Vagina (tissue), 2 donors: ENCODE measurements at regions not wholly inside any gene's neighbourhood (a gene's known extent, or its start where the extent isn't known, plus 50 kb on each side); places are given as distances from the start of the nearest gene placed in this dataset.

ENCODE experiments used
- DNase-seq, 2 donors: peaks; one replicate each; pipeline ENCODE4 v3.0.0-alpha.2; 2017; ENCODE audit errors: extremely low spot score in 2 of 2
- H3K27ac ChIP-seq: fragments of 200-600 bp; sonication (generic); one replicate; pipeline ENCODE4 v1.5.1; 2019
- H3K27me3 ChIP-seq: fragments of 200-600 bp; sonication (generic); one replicate; pipeline ENCODE4 v1.5.1; 2019
- H3K36me3 ChIP-seq, 2 donors: fragments of 200-600 bp; sonication (generic); one replicate each; pipeline ENCODE4 v1.5.1; 2017 to 2019
- H3K4me1 ChIP-seq: fragments of 200-600 bp; sonication (generic); one replicate; pipeline ENCODE4 v1.5.1; 2019
- H3K4me3 ChIP-seq, 2 donors: fragments of 200-600 bp; sonication (generic); 1 replicate in 1 of 2; 2 replicates in 1 of 2; pipeline ENCODE4 v1.5.1; 2016 to 2019
- H3K9me3 ChIP-seq: fragments of 200-600 bp; sonication (generic); one replicate; pipeline ENCODE4 v1.5.1; 2019
- POLR2A ChIP-seq, 2 donors: fragments of 450-650 bp; IDR thresholded peaks; one replicate each; pipeline ENCODE4 v1.6.1; 2017; ENCODE audit warnings: antibody characterized with exemption in 2 of 2, mild to moderate bottlenecking in 2 of 2, moderate library complexity in 2 of 2
- POLR2AphosphoS5 ChIP-seq, 2 donors: sonication (generic); formaldehyde crosslinking; IDR thresholded peaks; one replicate each; pipeline ENCODE4 v1.9.0; 2017; ENCODE audit warnings: antibody characterized with exemption in 2 of 2, mild to moderate bottlenecking in 2 of 2, low read depth in 1 of 2; ENCODE audit not compliant: insufficient read depth in 1 of 2
- intact Hi-C: fragments of 100-400 bp; cut with DNase I; formaldehyde crosslinking; loops from one replicate; pipeline ENCODE4 v1.15.1; 2023
- TF ChIP-seq, protein P1 (sequence below), 3 experiments: fragments of 450-650 bp in 2 of 3; fragments of 200-600 bp in 1 of 3; sonication (generic) in 1 of 3; IDR thresholded peaks; one replicate each; pipeline ENCODE4 v1.5.1; 2017 to 2019; ENCODE audit warnings: antibody characterized with exemption in 3 of 3, mild to moderate bottlenecking in 2 of 3, moderate library complexity in 2 of 3

DNA sequence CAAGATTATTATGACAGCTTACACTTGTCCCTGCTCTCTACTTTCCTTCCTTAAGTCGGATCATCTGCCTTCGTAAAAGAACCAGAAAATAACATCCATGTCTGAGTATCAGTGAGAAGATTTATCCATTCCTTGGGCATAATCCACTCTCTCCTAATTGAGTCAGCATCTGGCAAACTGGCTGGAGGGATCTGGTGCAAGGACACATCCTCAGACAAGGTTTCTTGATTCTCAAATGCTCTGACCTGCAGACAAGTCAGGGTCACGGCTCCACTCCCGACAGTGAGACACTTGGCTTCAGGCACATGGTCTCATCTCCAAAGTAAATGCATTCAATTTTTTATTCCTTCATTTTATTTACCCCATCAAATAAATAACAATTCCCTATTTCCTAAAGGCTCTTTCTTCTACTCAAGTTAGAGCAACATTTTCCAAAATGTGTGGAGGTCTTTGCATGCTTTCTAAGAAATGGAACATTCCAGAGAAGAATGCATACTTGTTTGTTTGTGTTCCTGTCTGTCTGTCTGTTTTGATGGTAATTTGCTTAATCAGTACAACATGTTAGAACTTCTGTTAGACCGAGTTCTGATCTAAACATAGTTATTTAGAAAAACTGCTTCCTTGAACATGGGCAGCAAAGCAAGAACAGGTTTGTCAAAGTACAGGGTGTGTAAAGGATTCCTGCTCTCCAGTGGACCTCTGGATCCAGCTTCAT is 246.9 kb downstream of the IRS1 start:
- no peak overlapping the region for H3K4me3 ChIP-seq
- intact Hi-C loops = no loop called here
- no peak for DNase-seq
- H3K36me3 ChIP-seq = no peaks in the 10 kb centered on the region
- peaks cover 6% of the 10 kb centered on the region for H3K4me1 ChIP-seq
- H3K27ac ChIP-seq = no peak overlapping the region
- H3K9me3 ChIP-seq = no peaks in the 10 kb centered on the region
- H3K27me3 ChIP-seq = no peaks in the 10 kb centered on the region
- TF ChIP-seq, protein P1, sequence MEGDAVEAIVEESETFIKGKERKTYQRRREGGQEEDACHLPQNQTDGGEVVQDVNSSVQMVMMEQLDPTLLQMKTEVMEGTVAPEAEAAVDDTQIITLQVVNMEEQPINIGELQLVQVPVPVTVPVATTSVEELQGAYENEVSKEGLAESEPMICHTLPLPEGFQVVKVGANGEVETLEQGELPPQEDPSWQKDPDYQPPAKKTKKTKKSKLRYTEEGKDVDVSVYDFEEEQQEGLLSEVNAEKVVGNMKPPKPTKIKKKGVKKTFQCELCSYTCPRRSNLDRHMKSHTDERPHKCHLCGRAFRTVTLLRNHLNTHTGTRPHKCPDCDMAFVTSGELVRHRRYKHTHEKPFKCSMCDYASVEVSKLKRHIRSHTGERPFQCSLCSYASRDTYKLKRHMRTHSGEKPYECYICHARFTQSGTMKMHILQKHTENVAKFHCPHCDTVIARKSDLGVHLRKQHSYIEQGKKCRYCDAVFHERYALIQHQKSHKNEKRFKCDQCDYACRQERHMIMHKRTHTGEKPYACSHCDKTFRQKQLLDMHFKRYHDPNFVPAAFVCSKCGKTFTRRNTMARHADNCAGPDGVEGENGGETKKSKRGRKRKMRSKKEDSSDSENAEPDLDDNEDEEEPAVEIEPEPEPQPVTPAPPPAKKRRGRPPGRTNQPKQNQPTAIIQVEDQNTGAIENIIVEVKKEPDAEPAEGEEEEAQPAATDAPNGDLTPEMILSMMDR (IDR thresholded peaks at IDR 0.05) = no peak

DNA sequence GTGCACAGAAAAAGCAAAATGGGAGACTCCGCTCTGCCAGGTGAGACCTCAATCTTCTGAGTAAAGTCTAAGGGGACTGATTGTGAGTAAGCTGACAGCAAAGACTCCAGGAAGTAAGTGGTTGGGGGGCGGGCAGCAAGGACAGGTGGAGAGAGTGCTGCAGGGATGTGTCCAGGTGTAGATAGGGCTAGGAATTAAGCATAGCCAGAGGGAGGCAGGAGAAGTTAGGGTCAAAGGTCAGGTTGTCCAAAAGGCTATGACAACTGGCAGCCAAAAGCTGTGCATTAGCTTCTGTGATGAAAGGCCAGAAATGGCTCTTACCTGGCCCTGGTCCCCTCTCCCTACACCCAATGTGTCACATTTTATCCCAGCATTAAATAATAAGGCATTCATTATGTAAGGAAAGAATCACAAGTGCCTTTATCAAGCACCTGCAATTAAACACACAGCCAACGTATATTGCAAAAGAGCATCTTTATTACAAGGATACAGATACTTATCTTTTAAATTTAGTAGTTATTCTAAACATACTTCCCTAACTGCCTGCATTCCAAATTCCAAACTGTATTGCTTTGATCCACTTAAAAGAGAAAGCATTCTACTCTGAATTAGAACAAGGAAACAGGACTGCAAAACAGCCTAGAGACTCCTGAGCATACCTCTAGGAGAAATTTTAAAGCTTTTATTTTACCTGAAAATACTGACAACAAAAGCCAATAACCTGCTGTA is 247.9 kb downstream of the IRS1 start:
- Histone ChIP-seq H3K27ac (no peak overlapping the region), H3K36me3 (no peaks in the 10 kb centered on the region), H3K4me1 (peaks cover 6% of the 10 kb centered on the region), H3K4me3 (no peak overlapping the region), H3K27me3 (no peaks in the 10 kb centered on the region), H3K9me3 (no peaks in the 10 kb centered on the region)
- intact Hi-C loops = no loop called here
- no peak for DNase-seq
- TF ChIP-seq, protein P1 (IDR thresholded peaks at IDR 0.05) = no peak
- TF ChIP-seq POLR2AphosphoS5 (IDR thresholded peaks at IDR 0.05; ENCODE audit: insufficient read depth in 1 of 2, low read depth in 1 of 2) (no peak), POLR2A (IDR thresholded peaks at IDR 0.05) (no peak)

GRCh38 chr2:226550801-226551200 is 248.8 kb downstream of the IRS1 start:
- H3K4me1 ChIP-seq = peaks cover 6% of the 10 kb centered on the region
- H3K27ac ChIP-seq = no peak overlapping the region
- H3K36me3 ChIP-seq = no peaks in the 10 kb centered on the region
- intact Hi-C loops = no loop called here
- H3K4me3 ChIP-seq = no peak overlapping the region
- H3K9me3 ChIP-seq = no peaks in the 10 kb centered on the region
- TF ChIP-seq POLR2A (IDR thresholded peaks at IDR 0.05) (no peak), POLR2AphosphoS5 (IDR thresholded peaks at IDR 0.05; ENCODE audit: insufficient read depth in 1 of 2, low read depth in 1 of 2) (no peak)
- TF ChIP-seq, protein P1 (IDR thresholded peaks at IDR 0.05) = no peak
- DNase-seq = no peak
- H3K27me3 ChIP-seq = no peaks in the 10 kb centered on the region

- TF ChIP-seq, protein P1 (IDR thresholded peaks at IDR 0.05) = no peak
- TF ChIP-seq POLR2A (IDR thresholded peaks at IDR 0.05) (no peak), POLR2AphosphoS5 (IDR thresholded peaks at IDR 0.05; ENCODE audit: insufficient read depth in 1 of 2, low read depth in 1 of 2) (no peak)
- no peak for DNase-seq
- H3K27ac ChIP-seq = no peak overlapping the region
- H3K27me3 ChIP-seq = no peaks in the 10 kb centered on the region
- intact Hi-C loops = no loop called here
- no peak overlapping the region for H3K4me3 ChIP-seq
- H3K4me1 ChIP-seq = peaks cover 6% of the 10 kb centered on the region
- no peaks in the 10 kb centered on the region for H3K9me3 ChIP-seq
- H3K36me3 ChIP-seq = no peaks in the 10 kb centered on the region
Measured at GRCh38 chr2:226548732-226549131, 250.9 kb downstream of the IRS1 start.

- Histone ChIP-seq H3K4me1 (no peaks in the 10 kb centered on the region), H3K27me3 (no peaks in the 10 kb centered on the region), H3K27ac (no peak overlapping the region), H3K4me3 (no peak overlapping the region), H3K9me3 (no peaks in the 10 kb centered on the region), H3K36me3 (no peaks in the 10 kb centered on the region)
- TF ChIP-seq, protein P1 (IDR thresholded peaks at IDR 0.05) = no peak
- TF ChIP-seq POLR2A (IDR thresholded peaks at IDR 0.05) (no peak), POLR2AphosphoS5 (IDR thresholded peaks at IDR 0.05; ENCODE audit: insufficient read depth in 1 of 2, low read depth in 1 of 2) (no peak)
- intact Hi-C loops = no loop called here
- DNase-seq = no peak
Measured at GRCh38 chr2:226544596-226545210, 254.9 kb downstream of the IRS1 start.
